Islet of Langerhans (tissue), 1 donor: ENCODE measurements at regions not wholly inside any gene's neighbourhood (a gene's known extent, or its start where the extent isn't known, plus 50 kb on each side); places are given as distances from the start of the nearest gene placed in this dataset.

Experiments used
- FAIRE-seq: peaks from one replicate; lab custom pipeline; 2011; peaks lifted over from hg19 to GRCh38; lab: Jason Lieb, UNC

- no peak for FAIRE-seq
These were observed 817.3 kb upstream of the API5 start for GRCh38 chr11:42494459-42494858.

GRCh38 chr11:42498971-42499370 lies 812.8 kb upstream of the API5 start:
- no peak for FAIRE-seq

GRCh38 chr11:42502151-42502550 lies 809.6 kb upstream of the API5 start:
- FAIRE-seq = no peak

GRCh38 chr11:42521994-42522393 lies 789.8 kb upstream of the API5 start:
- FAIRE-seq = no peak

GRCh38 chr11:42524534-42525227 lies 787.1 kb upstream of the API5 start:
- FAIRE-seq = peak; percentile 95

GRCh38 chr11:42526426-42526825 lies 785.4 kb upstream of the API5 start:
- FAIRE-seq = no peak

GRCh38 chr11:42528471-42528870 lies 783.3 kb upstream of the API5 start:
- no peak for FAIRE-seq

- no peak for FAIRE-seq
These were observed 782.9 kb upstream of the API5 start for GRCh38 chr11:42528911-42529310.

GRCh38 chr11:42536611-42537360 lies 775.0 kb upstream of the API5 start:
- no peak for FAIRE-seq

GRCh38 chr11:42542336-42542735 lies 769.5 kb upstream of the API5 start:
- FAIRE-seq = no peak

GRCh38 chr11:42543844-42544419 lies 767.9 kb upstream of the API5 start:
- no peak for FAIRE-seq

- no peak for FAIRE-seq
These were observed 767.1 kb upstream of the API5 start for GRCh38 chr11:42544726-42545125.

- FAIRE-seq = no peak
These were observed 765.8 kb upstream of the API5 start for GRCh38 chr11:42545954-42546353.

- FAIRE-seq = no peak
These were observed 759.0 kb upstream of the API5 start for GRCh38 chr11:42552786-42553185.

- FAIRE-seq = no peak
These were observed 756.6 kb upstream of the API5 start for GRCh38 chr11:42555190-42555589.

GRCh38 chr11:42571131-42571877 lies 740.5 kb upstream of the API5 start:
- no peak for FAIRE-seq

- peak; percentile 43 for FAIRE-seq
These were observed 739.8 kb upstream of the API5 start for GRCh38 chr11:42571878-42572610.

- no peak for FAIRE-seq
These were observed 735.5 kb upstream of the API5 start for GRCh38 chr11:42576318-42576717.

GRCh38 chr11:42589286-42589685 lies 722.5 kb upstream of the API5 start:
- no peak for FAIRE-seq

GRCh38 chr11:42591841-42592240 lies 720.0 kb upstream of the API5 start:
- FAIRE-seq = no peak

GRCh38 chr11:42593441-42593840 lies 718.4 kb upstream of the API5 start:
- no peak for FAIRE-seq

GRCh38 chr11:42595876-42596275 lies 715.9 kb upstream of the API5 start:
- no peak for FAIRE-seq
